Type B pancreatic cell (in vitro differentiated cells): ENCODE measurements at regions not wholly inside any gene's neighbourhood (a gene's known extent, or its start where the extent isn't known, plus 50 kb on each side); places are given as distances from the start of the nearest gene placed in this dataset.
"Not testable (repeated sequence)": the region's sequence is repeated elsewhere in the genome, so short reads cannot be mapped to it uniquely, and the experiment has no call there.

Experiments
- DNase-seq: peaks from one replicate; pipeline ENCODE4 v3.0.0; 2021; ENCODE audit warnings: mixed read lengths; ENCODE audit not compliant: unreplicated experiment; ENCODE audit errors: extremely low spot score
- H3K27ac Mint-ChIP-seq: 2 replicates; pipeline ENCODE4 v1.8.0; 2021; ENCODE audit warnings: mild to moderate bottlenecking, mixed read lengths
- H3K27me3 Mint-ChIP-seq: 2 replicates; pipeline ENCODE4 v1.8.0; 2021; ENCODE audit warnings: mixed read lengths
- H3K36me3 Mint-ChIP-seq: 2 replicates; pipeline ENCODE4 v1.8.0; 2021; ENCODE audit warnings: mixed read lengths
- H3K4me1 Mint-ChIP-seq: one replicate; pipeline ENCODE4 v1.8.0; 2021; ENCODE audit warnings: mixed read lengths; ENCODE audit not compliant: unreplicated experiment
- H3K4me3 Mint-ChIP-seq: 2 replicates; pipeline ENCODE4 v1.8.0; 2021; ENCODE audit warnings: mild to moderate bottlenecking, mixed read lengths
- H3K9me3 Mint-ChIP-seq: 2 replicates; pipeline ENCODE4 v1.8.0; 2021; ENCODE audit warnings: mixed read lengths
- CTCF ChIP-seq: fragments of 200-600 bp; sonication (generic); conservative IDR thresholded peaks from 2 replicates; pipeline ENCODE4 v1.5.0; 2021; ENCODE audit warnings: antibody characterized with exemption, mild to moderate bottlenecking

GRCh38 chr13:24968416-24968815 is 127.5 kb upstream of the PABPC3 start:
- H3K4me3 Mint-ChIP-seq, result peak overlapping the region; percentile 90
- not testable (repeated sequence) for H3K4me1 Mint-ChIP-seq, H3K27me3 Mint-ChIP-seq, H3K36me3 Mint-ChIP-seq, H3K9me3 Mint-ChIP-seq, DNase-seq
- TF ChIP-seq CTCF, result peak; percentile 72
- H3K27ac Mint-ChIP-seq, result peak overlapping the region; percentile 62

- not testable (repeated sequence) for H3K27me3 Mint-ChIP-seq, H3K27ac Mint-ChIP-seq
Observed at GRCh38 chr13:24973102-24973501, 122.8 kb upstream of the PABPC3 start.

GRCh38 chr13:24981181-24981803 is 114.6 kb upstream of the PABPC3 start:
- not testable (repeated sequence) for H3K4me1 Mint-ChIP-seq, DNase-seq, H3K4me3 Mint-ChIP-seq, H3K9me3 Mint-ChIP-seq, H3K36me3 Mint-ChIP-seq, H3K27ac Mint-ChIP-seq
- H3K27me3 Mint-ChIP-seq, result peaks cover 34% of the 10 kb centered on the region

More at GRCh38 chr13:24973102-24973501, 122.8 kb upstream of the PABPC3 start:
- not testable (repeated sequence) for H3K4me3 Mint-ChIP-seq, H3K9me3 Mint-ChIP-seq, DNase-seq, H3K4me1 Mint-ChIP-seq, H3K36me3 Mint-ChIP-seq

- TF ChIP-seq CTCF, result no peak
- H3K36me3 Mint-ChIP-seq, result no peaks in the 10 kb centered on the region
- DNase-seq, result no peak
- no peaks in the 10 kb centered on the region for H3K4me1 Mint-ChIP-seq
- H3K27ac Mint-ChIP-seq, result no peak overlapping the region
- peaks cover 44% of the 10 kb centered on the region for H3K27me3 Mint-ChIP-seq
- H3K9me3 Mint-ChIP-seq, result no peaks in the 10 kb centered on the region
- H3K4me3 Mint-ChIP-seq, result no peak overlapping the region
Observed at GRCh38 chr13:24982333-24982999, 113.5 kb upstream of the PABPC3 start.

GRCh38 chr13:24983094-24983493 is 112.8 kb upstream of the PABPC3 start:
- Mint-ChIP-seq H3K27ac (no peak overlapping the region), H3K27me3 (peaks cover 51% of the 10 kb centered on the region), H3K4me3 (no peak overlapping the region), H3K4me1 (peaks cover 3% of the 10 kb centered on the region), H3K36me3 (no peaks in the 10 kb centered on the region), H3K9me3 (no peaks in the 10 kb centered on the region)
- no peak for TF ChIP-seq CTCF
- DNase-seq, result no peak

- TF ChIP-seq CTCF, result no peak
- Mint-ChIP-seq H3K4me3 (no peak overlapping the region), H3K27ac (no peak overlapping the region), H3K4me1 (peaks cover 4% of the 10 kb centered on the region), H3K9me3 (no peaks in the 10 kb centered on the region), H3K27me3 (peaks cover 58% of the 10 kb centered on the region), H3K36me3 (no peaks in the 10 kb centered on the region)
- no peak for DNase-seq
Observed at GRCh38 chr13:24984134-24984533, 111.8 kb upstream of the PABPC3 start.
